ENCODE measurements at regions not wholly inside any gene's neighbourhood (a gene's known extent, or its start where the extent isn't known, plus 50 kb on each side); places are given as distances from the start of the nearest gene placed in this dataset.

DNA sequence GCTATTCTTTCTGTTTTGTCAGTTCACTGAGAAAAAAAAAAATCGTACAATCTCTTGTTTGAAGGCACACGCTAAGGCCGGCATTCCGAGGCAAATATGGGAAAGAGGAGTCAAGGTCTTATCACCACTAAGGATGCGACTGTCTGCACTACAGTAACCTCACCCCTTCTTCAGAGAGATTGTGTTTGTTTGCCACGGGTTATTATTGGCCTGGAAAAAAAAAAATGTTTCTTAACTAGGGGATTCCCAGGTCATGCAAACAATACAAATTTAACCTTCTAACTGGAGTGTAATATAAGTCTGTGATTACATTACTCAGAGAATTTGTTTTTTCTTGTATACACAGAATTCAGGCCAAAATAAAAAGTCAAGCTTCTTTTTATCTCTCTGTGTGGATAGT, 168.3 kb downstream of the TMA16 start:
- TF ChIP-seq, protein P1, sequence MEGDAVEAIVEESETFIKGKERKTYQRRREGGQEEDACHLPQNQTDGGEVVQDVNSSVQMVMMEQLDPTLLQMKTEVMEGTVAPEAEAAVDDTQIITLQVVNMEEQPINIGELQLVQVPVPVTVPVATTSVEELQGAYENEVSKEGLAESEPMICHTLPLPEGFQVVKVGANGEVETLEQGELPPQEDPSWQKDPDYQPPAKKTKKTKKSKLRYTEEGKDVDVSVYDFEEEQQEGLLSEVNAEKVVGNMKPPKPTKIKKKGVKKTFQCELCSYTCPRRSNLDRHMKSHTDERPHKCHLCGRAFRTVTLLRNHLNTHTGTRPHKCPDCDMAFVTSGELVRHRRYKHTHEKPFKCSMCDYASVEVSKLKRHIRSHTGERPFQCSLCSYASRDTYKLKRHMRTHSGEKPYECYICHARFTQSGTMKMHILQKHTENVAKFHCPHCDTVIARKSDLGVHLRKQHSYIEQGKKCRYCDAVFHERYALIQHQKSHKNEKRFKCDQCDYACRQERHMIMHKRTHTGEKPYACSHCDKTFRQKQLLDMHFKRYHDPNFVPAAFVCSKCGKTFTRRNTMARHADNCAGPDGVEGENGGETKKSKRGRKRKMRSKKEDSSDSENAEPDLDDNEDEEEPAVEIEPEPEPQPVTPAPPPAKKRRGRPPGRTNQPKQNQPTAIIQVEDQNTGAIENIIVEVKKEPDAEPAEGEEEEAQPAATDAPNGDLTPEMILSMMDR (IDR thresholded peaks at IDR 0.05; ENCODE audit: low read depth, low read length, missing input control), result no peak
- no peak for TF ChIP-seq RAD21 (IDR thresholded peaks at IDR 0.05)
- TF ChIP-seq GABPA (IDR thresholded peaks at IDR 0.05 in 1 of 2, conservative IDR thresholded peaks at IDR 0.05 in 1 of 2), result no peak
- no peak for TF ChIP-seq EGR1 (IDR thresholded peaks at IDR 0.05; ENCODE audit: low read depth in 2 of 2)
- TF ChIP-seq, protein P2, sequence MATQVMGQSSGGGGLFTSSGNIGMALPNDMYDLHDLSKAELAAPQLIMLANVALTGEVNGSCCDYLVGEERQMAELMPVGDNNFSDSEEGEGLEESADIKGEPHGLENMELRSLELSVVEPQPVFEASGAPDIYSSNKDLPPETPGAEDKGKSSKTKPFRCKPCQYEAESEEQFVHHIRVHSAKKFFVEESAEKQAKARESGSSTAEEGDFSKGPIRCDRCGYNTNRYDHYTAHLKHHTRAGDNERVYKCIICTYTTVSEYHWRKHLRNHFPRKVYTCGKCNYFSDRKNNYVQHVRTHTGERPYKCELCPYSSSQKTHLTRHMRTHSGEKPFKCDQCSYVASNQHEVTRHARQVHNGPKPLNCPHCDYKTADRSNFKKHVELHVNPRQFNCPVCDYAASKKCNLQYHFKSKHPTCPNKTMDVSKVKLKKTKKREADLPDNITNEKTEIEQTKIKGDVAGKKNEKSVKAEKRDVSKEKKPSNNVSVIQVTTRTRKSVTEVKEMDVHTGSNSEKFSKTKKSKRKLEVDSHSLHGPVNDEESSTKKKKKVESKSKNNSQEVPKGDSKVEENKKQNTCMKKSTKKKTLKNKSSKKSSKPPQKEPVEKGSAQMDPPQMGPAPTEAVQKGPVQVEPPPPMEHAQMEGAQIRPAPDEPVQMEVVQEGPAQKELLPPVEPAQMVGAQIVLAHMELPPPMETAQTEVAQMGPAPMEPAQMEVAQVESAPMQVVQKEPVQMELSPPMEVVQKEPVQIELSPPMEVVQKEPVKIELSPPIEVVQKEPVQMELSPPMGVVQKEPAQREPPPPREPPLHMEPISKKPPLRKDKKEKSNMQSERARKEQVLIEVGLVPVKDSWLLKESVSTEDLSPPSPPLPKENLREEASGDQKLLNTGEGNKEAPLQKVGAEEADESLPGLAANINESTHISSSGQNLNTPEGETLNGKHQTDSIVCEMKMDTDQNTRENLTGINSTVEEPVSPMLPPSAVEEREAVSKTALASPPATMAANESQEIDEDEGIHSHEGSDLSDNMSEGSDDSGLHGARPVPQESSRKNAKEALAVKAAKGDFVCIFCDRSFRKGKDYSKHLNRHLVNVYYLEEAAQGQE (IDR thresholded peaks at IDR 0.05), result no peak
- TF ChIP-seq TAF1 (conservative IDR thresholded peaks at IDR 0.05), result no peak

All from liver (tissue), 3 donors.